ENCODE measurements at regions not wholly inside any gene's neighbourhood (a gene's known extent, or its start where the extent isn't known, plus 50 kb on each side); places are given as distances from the start of the nearest gene placed in this dataset.
"Not testable (repeated sequence)": the region's sequence is repeated elsewhere in the genome, so short reads cannot be mapped to it uniquely, and the experiment has no call there.

GRCh38 chr2:224158061-224158460 lies 119.0 kb upstream of the SERPINE2 start:
- no peaks in the 10 kb centered on the region for H3K9me3 ChIP-seq (ENCODE audit: control insufficient read depth in 2 of 2, insufficient read depth in 1 of 2, low read length in 1 of 2)
- 97% methylated on average over 4 of the region's 4 CpGs for WGBS
- no peak overlapping the region for H3K27ac ChIP-seq (ENCODE audit: low read depth in 1 of 2, low read length in 1 of 2)

GRCh38 chr2:224157655-224158054 lies 118.6 kb upstream of the SERPINE2 start:
- 95% methylated on average over 1 of the region's 1 CpG for WGBS
- no peaks in the 10 kb centered on the region for H3K9me3 ChIP-seq (ENCODE audit: control insufficient read depth in 2 of 2, insufficient read depth in 1 of 2, low read length in 1 of 2)
- H3K4me3 ChIP-seq (ENCODE audit: low read length in 2 of 2), result no peak overlapping the region
- H3K4me1 ChIP-seq (ENCODE audit: control insufficient read depth in 2 of 2, insufficient read depth in 2 of 2, low read length in 2 of 2), result no peaks in the 10 kb centered on the region
- DNase-seq (ENCODE audit: low read depth in 6 of 9, low spot score in 9 of 9), result no peak
- H3K27ac ChIP-seq (ENCODE audit: low read depth in 1 of 2, low read length in 1 of 2), result no peak overlapping the region
- H3K36me3 ChIP-seq (ENCODE audit: control insufficient read depth in 2 of 2, insufficient read depth in 2 of 2, low read length in 1 of 2), result no peaks in the 10 kb centered on the region
- H3K27me3 ChIP-seq (ENCODE audit: control insufficient read depth in 2 of 2, insufficient read depth in 1 of 2, low read length in 1 of 2), result no peaks in the 10 kb centered on the region

More at GRCh38 chr2:224158061-224158460, 119.0 kb upstream of the SERPINE2 start:
- Histone ChIP-seq H3K36me3 (ENCODE audit: control insufficient read depth in 2 of 2, insufficient read depth in 2 of 2, low read length in 1 of 2) (no peaks in the 10 kb centered on the region), H3K27me3 (ENCODE audit: control insufficient read depth in 2 of 2, insufficient read depth in 1 of 2, low read length in 1 of 2) (no peaks in the 10 kb centered on the region), H3K4me1 (ENCODE audit: control insufficient read depth in 2 of 2, insufficient read depth in 2 of 2, low read length in 2 of 2) (no peaks in the 10 kb centered on the region), H3K4me3 (ENCODE audit: low read length in 2 of 2) (no peak overlapping the region)
- no peak for DNase-seq (ENCODE audit: low read depth in 6 of 9, low spot score in 9 of 9)

GRCh38 chr2:224156436-224156835 lies 117.3 kb upstream of the SERPINE2 start:
- no peak overlapping the region for H3K27ac ChIP-seq (ENCODE audit: low read depth in 1 of 2, low read length in 1 of 2)
- no peak for DNase-seq (ENCODE audit: low read depth in 6 of 9, low spot score in 9 of 9)
- no peak overlapping the region for H3K4me3 ChIP-seq (ENCODE audit: low read length in 2 of 2)
- 95% methylated on average over 4 of the region's 4 CpGs for WGBS
- H3K9me3 ChIP-seq (ENCODE audit: control insufficient read depth in 2 of 2, insufficient read depth in 1 of 2, low read length in 1 of 2), result no peaks in the 10 kb centered on the region
- H3K4me1 ChIP-seq (ENCODE audit: control insufficient read depth in 2 of 2, insufficient read depth in 2 of 2, low read length in 2 of 2), result no peaks in the 10 kb centered on the region
- H3K27me3 ChIP-seq (ENCODE audit: control insufficient read depth in 2 of 2, insufficient read depth in 1 of 2, low read length in 1 of 2), result no peaks in the 10 kb centered on the region
- no peaks in the 10 kb centered on the region for H3K36me3 ChIP-seq (ENCODE audit: control insufficient read depth in 2 of 2, insufficient read depth in 2 of 2, low read length in 1 of 2)

GRCh38 chr2:224155896-224156295 lies 116.8 kb upstream of the SERPINE2 start:
- DNase-seq (ENCODE audit: low read depth in 6 of 9, low spot score in 9 of 9), result no peak
- WGBS, result 82% methylated on average over 3 of the region's 3 CpGs
- Histone ChIP-seq H3K36me3 (ENCODE audit: control insufficient read depth in 2 of 2, insufficient read depth in 2 of 2, low read length in 1 of 2) (no peaks in the 10 kb centered on the region), H3K4me1 (ENCODE audit: control insufficient read depth in 2 of 2, insufficient read depth in 2 of 2, low read length in 2 of 2) (no peaks in the 10 kb centered on the region), H3K9me3 (ENCODE audit: control insufficient read depth in 2 of 2, insufficient read depth in 1 of 2, low read length in 1 of 2) (no peaks in the 10 kb centered on the region), H3K27me3 (ENCODE audit: control insufficient read depth in 2 of 2, insufficient read depth in 1 of 2, low read length in 1 of 2) (no peaks in the 10 kb centered on the region), H3K27ac (ENCODE audit: low read depth in 1 of 2, low read length in 1 of 2) (no peak overlapping the region), H3K4me3 (ENCODE audit: low read length in 2 of 2) (no peak overlapping the region)

GRCh38 chr2:224155371-224155770 lies 116.3 kb upstream of the SERPINE2 start:
- no peak for DNase-seq (ENCODE audit: low read depth in 6 of 9, low spot score in 9 of 9)
- WGBS, result 93% methylated on average over 3 of the region's 3 CpGs
- Histone ChIP-seq H3K36me3 (ENCODE audit: control insufficient read depth in 2 of 2, insufficient read depth in 2 of 2, low read length in 1 of 2) (no peaks in the 10 kb centered on the region), H3K27ac (ENCODE audit: low read depth in 1 of 2, low read length in 1 of 2) (no peak overlapping the region), H3K27me3 (ENCODE audit: control insufficient read depth in 2 of 2, insufficient read depth in 1 of 2, low read length in 1 of 2) (no peaks in the 10 kb centered on the region), H3K9me3 (ENCODE audit: control insufficient read depth in 2 of 2, insufficient read depth in 1 of 2, low read length in 1 of 2) (no peaks in the 10 kb centered on the region), H3K4me3 (ENCODE audit: low read length in 2 of 2) (no peak overlapping the region), H3K4me1 (ENCODE audit: control insufficient read depth in 2 of 2, insufficient read depth in 2 of 2, low read length in 2 of 2) (no peaks in the 10 kb centered on the region)

- no peak for DNase-seq (ENCODE audit: low read depth in 6 of 9, low spot score in 9 of 9)
- H3K27me3 ChIP-seq (ENCODE audit: control insufficient read depth in 2 of 2, insufficient read depth in 1 of 2, low read length in 1 of 2), result no peaks in the 10 kb centered on the region
- 96% methylated on average over 9 of the region's 9 CpGs for WGBS
Measured at GRCh38 chr2:224151680-224152310, 112.7 kb upstream of the SERPINE2 start.

GRCh38 chr2:224151161-224151560 lies 112.1 kb upstream of the SERPINE2 start:
- Histone ChIP-seq H3K4me3 (ENCODE audit: low read length in 2 of 2) (no peak overlapping the region), H3K36me3 (ENCODE audit: control insufficient read depth in 2 of 2, insufficient read depth in 2 of 2, low read length in 1 of 2) (no peaks in the 10 kb centered on the region), H3K27me3 (ENCODE audit: control insufficient read depth in 2 of 2, insufficient read depth in 1 of 2, low read length in 1 of 2) (no peaks in the 10 kb centered on the region), H3K4me1 (ENCODE audit: control insufficient read depth in 2 of 2, insufficient read depth in 2 of 2, low read length in 2 of 2) (no peaks in the 10 kb centered on the region), H3K9me3 (ENCODE audit: control insufficient read depth in 2 of 2, insufficient read depth in 1 of 2, low read length in 1 of 2) (no peaks in the 10 kb centered on the region), H3K27ac (ENCODE audit: low read depth in 1 of 2, low read length in 1 of 2) (no peak overlapping the region)
- WGBS, result 90% methylated on average over 3 of the region's 3 CpGs
- DNase-seq (ENCODE audit: low read depth in 6 of 9, low spot score in 9 of 9), result no peak

More at GRCh38 chr2:224151680-224152310, 112.7 kb upstream of the SERPINE2 start:
- no peaks in the 10 kb centered on the region for H3K4me1 ChIP-seq (ENCODE audit: control insufficient read depth in 2 of 2, insufficient read depth in 2 of 2, low read length in 2 of 2)
- no peaks in the 10 kb centered on the region for H3K9me3 ChIP-seq (ENCODE audit: control insufficient read depth in 2 of 2, insufficient read depth in 1 of 2, low read length in 1 of 2)
- no peak overlapping the region for H3K4me3 ChIP-seq (ENCODE audit: low read length in 2 of 2)
- no peak overlapping the region for H3K27ac ChIP-seq (ENCODE audit: low read depth in 1 of 2, low read length in 1 of 2)
- H3K36me3 ChIP-seq (ENCODE audit: control insufficient read depth in 2 of 2, insufficient read depth in 2 of 2, low read length in 1 of 2), result no peaks in the 10 kb centered on the region

- not testable (repeated sequence) for H3K4me3 ChIP-seq (ENCODE audit: low read length in 2 of 2); H3K27ac ChIP-seq (ENCODE audit: low read depth in 1 of 2, low read length in 1 of 2); H3K9me3 ChIP-seq (ENCODE audit: control insufficient read depth in 2 of 2, insufficient read depth in 1 of 2, low read length in 1 of 2); H3K27me3 ChIP-seq (ENCODE audit: control insufficient read depth in 2 of 2, insufficient read depth in 1 of 2, low read length in 1 of 2); H3K4me1 ChIP-seq (ENCODE audit: control insufficient read depth in 2 of 2, insufficient read depth in 2 of 2, low read length in 2 of 2); H3K36me3 ChIP-seq (ENCODE audit: control insufficient read depth in 2 of 2, insufficient read depth in 2 of 2, low read length in 1 of 2); DNase-seq (ENCODE audit: low read depth in 6 of 9, low spot score in 9 of 9)
- WGBS, result 95% methylated on average over 5 of the region's 5 CpGs
Measured at GRCh38 chr2:224148058-224148457, 109.0 kb upstream of the SERPINE2 start.

GRCh38 chr2:224147174-224147573 lies 108.1 kb upstream of the SERPINE2 start:
- H3K27ac ChIP-seq (ENCODE audit: low read depth in 1 of 2, low read length in 1 of 2), result no peak overlapping the region
- H3K27me3 ChIP-seq (ENCODE audit: control insufficient read depth in 2 of 2, insufficient read depth in 1 of 2, low read length in 1 of 2), result no peaks in the 10 kb centered on the region
- WGBS, result 99% methylated on average over 4 of the region's 4 CpGs
- no peak overlapping the region for H3K4me3 ChIP-seq (ENCODE audit: low read length in 2 of 2)
- H3K4me1 ChIP-seq (ENCODE audit: control insufficient read depth in 2 of 2, insufficient read depth in 2 of 2, low read length in 2 of 2), result no peaks in the 10 kb centered on the region
- DNase-seq (ENCODE audit: low read depth in 6 of 9, low spot score in 9 of 9), result no peak
- no peaks in the 10 kb centered on the region for H3K9me3 ChIP-seq (ENCODE audit: control insufficient read depth in 2 of 2, insufficient read depth in 1 of 2, low read length in 1 of 2)
- H3K36me3 ChIP-seq (ENCODE audit: control insufficient read depth in 2 of 2, insufficient read depth in 2 of 2, low read length in 1 of 2), result no peaks in the 10 kb centered on the region
